Adrenal gland (tissue), 5 donors: ENCODE measurements at regions not wholly inside any gene's neighbourhood (a gene's known extent, or its start where the extent isn't known, plus 50 kb on each side); places are given as distances from the start of the nearest gene placed in this dataset.

Experiments used
- POLR2A ChIP-seq, 2 donors: fragments of 450-650 bp; IDR thresholded peaks; one replicate each; pipeline ENCODE4 v1.6.1; 2017; ENCODE audit warnings: antibody characterized with exemption in 2 of 2, mild to moderate bottlenecking in 2 of 2, moderate library complexity in 1 of 2
- TF ChIP-seq, protein P1 (sequence below), 6 experiments: fragments of 450-650 bp in 4 of 6; fragments of 200-600 bp in 2 of 6; sonication (generic) in 1 of 6; IDR thresholded peaks; 1 replicate in 5 of 6; 2 replicates in 1 of 6; pipeline versions ENCODE4 v1.5.1 to v1.8.0; 2016 to 2021; ENCODE audit warnings: antibody characterized with exemption in 6 of 6, mild to moderate bottlenecking in 2 of 6, moderate library complexity in 1 of 6
- donor health status: DM: no; HTN: no; CAD: no.

DNA sequence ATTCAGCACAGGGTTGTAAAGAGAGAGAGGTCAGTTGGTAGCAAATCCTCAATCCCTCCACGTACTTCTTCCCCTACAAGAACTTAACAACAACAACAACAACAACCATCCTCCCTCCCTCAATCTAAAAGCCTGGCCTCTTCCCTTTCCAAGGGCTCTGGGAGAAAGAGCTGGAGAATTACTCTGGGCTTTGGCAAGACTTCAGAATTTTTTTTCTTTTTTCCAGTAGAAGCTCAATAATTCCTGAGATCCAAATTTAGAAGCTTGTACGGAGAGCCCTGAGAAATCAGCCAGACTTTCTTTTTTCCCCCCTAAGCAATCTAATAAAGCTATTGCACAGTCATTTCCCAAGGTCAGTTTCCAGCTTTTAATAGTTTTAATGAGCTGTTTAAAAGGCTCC is 95.8 kb upstream of the CACNA2D3 start:
- TF ChIP-seq, protein P1, sequence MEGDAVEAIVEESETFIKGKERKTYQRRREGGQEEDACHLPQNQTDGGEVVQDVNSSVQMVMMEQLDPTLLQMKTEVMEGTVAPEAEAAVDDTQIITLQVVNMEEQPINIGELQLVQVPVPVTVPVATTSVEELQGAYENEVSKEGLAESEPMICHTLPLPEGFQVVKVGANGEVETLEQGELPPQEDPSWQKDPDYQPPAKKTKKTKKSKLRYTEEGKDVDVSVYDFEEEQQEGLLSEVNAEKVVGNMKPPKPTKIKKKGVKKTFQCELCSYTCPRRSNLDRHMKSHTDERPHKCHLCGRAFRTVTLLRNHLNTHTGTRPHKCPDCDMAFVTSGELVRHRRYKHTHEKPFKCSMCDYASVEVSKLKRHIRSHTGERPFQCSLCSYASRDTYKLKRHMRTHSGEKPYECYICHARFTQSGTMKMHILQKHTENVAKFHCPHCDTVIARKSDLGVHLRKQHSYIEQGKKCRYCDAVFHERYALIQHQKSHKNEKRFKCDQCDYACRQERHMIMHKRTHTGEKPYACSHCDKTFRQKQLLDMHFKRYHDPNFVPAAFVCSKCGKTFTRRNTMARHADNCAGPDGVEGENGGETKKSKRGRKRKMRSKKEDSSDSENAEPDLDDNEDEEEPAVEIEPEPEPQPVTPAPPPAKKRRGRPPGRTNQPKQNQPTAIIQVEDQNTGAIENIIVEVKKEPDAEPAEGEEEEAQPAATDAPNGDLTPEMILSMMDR (IDR thresholded peaks at IDR 0.05): no peak
- no peak for TF ChIP-seq POLR2A (IDR thresholded peaks at IDR 0.05)
